ENCODE measurements at regions not wholly inside any gene's neighbourhood (a gene's known extent, or its start where the extent isn't known, plus 50 kb on each side); places are given as distances from the start of the nearest gene placed in this dataset.

DNA sequence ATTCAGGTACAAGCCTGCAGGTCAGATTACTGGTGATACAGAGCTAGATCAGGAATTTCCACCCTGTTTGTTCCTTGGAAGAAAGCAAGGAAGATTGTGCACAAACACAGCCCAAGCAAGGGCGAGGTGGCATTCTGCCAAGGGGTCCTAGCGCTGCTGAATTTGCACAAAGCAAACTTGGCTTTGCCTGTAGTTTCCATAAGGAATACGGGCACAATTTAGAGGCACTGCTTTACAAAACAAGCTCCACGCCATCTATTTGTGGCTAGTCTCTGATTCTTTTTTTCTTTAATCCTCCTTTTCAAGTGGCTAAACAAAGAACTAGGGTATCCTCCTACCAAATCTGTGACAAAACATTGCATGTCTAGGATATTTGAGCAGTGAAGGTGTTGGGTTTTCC lies 195.5 kb upstream of the ACVR2A start:
- TF ChIP-seq CTCF (IDR thresholded peaks at IDR 0.05) (no peak), POLR2A (IDR thresholded peaks at IDR 0.05) (no peak), EP300 (IDR thresholded peaks at IDR 0.05) (no peak)

Data from suprapubic skin (tissue), 3 donors.